T-helper 22 cell (primary cell): ENCODE measurements at regions not wholly inside any gene's neighbourhood (a gene's known extent, or its start where the extent isn't known, plus 50 kb on each side); places are given as distances from the start of the nearest gene placed in this dataset.
"Not testable (repeated sequence)": the region's sequence is repeated elsewhere in the genome, so short reads cannot be mapped to it uniquely, and the experiment has no call there.

Source experiments
- DNase-seq: peaks from one replicate; pipeline ENCODE4 v3.0.0-alpha.2; 2020; ENCODE audit warnings: low read depth

DNA sequence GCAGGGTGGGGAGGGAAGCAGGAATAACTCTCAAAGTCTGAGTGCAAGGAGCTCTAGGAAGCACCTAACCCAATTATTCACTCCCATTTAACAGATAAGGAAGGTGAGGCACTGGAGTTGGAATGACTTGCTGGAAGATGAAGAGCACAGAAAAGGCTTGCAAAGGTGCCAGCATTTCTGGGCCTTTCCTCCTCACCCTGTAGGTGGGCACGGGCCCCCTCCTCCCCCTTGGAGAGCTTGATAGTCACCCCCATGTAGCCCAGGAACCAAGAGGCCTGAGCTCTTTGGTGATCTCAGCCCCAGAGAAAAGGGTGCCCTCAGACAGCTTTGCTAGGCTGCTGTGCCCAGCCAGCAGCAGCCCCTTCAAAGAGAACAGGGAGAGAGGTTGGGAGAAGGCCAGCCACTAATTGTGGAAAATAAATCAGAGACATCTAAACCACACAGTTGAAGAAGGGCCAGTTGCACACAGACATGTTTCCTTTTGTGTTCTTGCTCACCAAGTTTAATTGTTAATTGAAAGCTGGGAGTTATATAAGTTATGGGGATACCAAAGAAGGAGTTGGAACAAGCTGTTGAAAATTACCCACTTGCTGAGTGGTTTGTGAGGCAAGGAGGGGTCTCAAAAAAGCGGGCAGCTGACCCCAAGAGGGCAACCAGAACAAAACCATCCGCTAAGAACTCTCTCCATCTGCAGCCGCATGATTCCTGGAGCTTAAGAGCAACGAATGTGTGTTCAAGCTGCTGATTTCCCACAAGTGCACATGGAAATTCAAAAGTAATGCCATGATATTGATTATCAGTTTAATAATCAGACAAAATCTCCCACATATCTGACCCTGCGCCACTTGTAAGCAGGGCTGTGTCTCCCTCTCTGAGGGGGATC, 77.0 kb downstream of the MRPL14 start:
- no peak for DNase-seq

DNA sequence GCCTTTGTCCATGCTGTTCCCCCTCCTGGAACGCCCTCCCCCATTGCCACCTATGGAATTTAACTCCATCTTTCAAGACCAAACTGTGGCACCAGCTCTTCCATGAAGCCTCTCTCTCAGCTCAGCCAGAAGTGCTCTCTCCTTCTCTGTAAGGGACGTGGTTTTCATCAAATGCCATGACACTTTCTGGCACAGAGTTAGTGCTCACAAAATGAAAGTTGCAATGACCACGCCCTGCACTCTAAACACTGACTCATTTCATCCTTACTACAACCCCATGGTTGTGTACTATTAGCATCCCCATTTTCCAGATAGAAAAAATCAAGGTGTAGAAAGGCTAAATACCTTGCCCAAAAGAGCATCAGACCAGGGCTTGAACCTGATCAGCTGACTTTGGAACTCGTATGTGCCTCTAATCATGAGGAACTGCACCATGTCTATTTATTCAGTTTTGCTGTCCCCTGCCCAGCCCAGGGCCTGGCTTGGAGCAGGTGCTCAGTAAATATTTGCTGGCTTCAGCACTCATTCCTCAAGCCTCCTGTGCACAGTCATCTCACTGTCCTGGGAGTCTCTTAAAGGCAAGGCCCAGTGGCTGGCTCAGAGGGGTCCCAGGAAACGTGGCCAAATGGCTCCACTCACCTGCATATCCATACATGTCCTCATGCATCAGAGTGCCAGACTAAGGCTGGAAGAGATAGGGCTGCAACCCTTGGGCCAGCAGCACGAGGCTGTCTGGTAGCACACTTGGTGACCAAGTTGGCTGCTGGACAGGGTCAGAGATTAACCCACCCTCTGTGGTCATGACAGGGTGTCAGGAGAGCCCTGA, 77.9 kb downstream of the MRPL14 start:
- no peak for DNase-seq

DNA sequence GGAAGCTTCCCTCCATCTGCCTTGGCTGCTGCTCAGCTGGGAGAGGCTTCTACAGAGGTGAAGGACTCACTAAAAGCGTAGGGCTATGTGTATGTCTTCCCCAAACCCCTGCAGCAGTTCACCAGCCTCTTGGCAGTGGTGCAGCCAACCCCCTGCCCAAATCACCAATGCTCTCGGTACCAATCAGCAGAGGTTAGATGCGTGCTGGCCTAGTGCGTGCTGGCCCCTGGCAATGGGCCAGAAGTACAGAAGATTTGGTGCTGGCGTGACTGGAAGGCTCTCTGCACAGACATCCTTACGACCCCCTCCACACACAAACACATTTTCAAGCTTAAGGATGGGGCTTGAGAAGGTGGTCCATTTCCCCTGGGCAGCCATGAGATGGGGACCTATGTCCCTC, 79.0 kb downstream of the MRPL14 start:
- no peak for DNase-seq

GRCh38 chr6:44047801-44048200, 79.5 kb downstream of the MRPL14 start:
- no peak for DNase-seq

DNA sequence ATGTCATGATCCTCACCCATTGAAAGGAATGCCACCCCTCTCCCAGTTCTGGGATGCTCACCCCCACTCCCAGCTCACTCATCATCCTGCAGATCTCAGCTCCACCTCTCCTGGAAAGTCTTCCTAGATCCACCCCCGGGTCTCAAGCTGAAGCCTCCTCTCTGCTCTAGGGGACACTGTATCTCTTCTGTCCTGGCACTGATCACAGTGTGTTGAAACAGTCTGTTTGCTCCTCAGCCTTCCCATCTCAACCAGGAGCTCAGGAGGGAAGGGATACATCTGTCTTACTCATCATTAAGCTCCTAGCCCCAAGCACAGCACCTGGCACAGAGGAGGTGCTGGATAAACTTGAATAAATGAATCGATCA, 80.1 kb downstream of the MRPL14 start:
- no peak for DNase-seq

GRCh38 chr6:44046516-44047178, 80.6 kb downstream of the MRPL14 start:
- DNase-seq = no peak

DNA sequence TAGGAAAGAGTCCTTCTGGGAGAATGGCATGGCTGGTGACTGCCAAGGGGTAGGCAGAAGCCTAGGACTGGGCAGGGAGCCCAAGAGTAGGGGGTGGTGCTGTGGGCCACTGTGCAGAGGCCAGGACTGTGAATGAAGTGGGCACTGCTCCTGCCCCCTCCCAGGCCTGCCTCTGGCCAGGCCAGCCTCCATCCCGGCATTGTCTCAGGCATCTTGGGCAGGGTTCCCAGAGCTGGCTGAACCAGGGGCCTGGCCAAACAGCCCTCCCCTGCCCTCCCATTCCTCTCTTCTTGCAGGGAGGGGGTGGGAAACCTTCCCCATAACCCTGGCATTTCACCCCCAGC, 81.6 kb downstream of the MRPL14 start:
- DNase-seq = no peak

- no peak for DNase-seq
These were observed 82.1 kb downstream of the MRPL14 start for GRCh38 chr6:44044940-44045671.

GRCh38 chr6:44044154-44044539, 83.1 kb downstream of the MRPL14 start:
- no peak for DNase-seq

- DNase-seq = no peak
These were observed 83.6 kb downstream of the MRPL14 start for GRCh38 chr6:44043479-44044153.

- no peak for DNase-seq
These were observed 84.2 kb downstream of the MRPL14 start for GRCh38 chr6:44042989-44043478.

- no peak for DNase-seq
These were observed 84.8 kb downstream of the MRPL14 start for GRCh38 chr6:44042261-44042988.

DNA sequence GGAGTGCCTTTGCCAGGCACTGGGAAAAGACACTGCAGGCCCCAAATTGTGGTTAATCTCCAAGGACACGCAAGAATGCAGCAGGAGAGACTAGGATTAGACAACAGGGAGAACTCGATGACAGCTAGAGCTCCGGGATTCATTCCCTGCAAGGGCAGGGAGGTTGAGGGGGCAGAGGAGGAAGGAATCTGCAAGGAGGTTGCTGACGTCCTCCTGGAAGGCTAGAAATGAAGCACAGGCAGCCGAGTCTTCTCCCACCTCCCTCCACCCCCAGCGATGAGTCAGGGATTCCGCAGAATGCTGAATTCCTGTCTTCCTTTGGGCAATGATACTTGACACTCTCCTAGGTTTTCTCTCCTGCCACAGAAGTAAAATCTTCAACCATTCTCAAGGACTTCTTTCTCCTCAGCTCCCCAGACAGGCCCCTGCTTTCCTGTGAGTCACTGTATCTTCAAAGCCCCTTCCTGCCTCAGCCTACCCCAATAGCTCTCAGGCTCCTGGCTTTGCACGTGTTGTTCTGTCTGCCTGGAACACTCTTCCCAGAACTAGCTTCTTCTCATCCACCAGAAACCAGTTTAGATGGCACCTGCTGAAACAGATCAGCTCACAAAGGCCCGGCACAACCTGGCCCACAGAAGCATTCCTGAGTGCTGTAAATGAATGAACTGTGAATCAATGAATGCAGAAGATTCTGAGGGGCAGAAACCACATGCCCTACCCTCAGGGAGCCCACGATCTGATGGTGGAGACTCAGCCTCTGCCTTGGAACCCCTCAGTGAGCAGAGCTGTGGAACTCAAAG, 85.6 kb downstream of the MRPL14 start:
- DNase-seq = no peak

DNA sequence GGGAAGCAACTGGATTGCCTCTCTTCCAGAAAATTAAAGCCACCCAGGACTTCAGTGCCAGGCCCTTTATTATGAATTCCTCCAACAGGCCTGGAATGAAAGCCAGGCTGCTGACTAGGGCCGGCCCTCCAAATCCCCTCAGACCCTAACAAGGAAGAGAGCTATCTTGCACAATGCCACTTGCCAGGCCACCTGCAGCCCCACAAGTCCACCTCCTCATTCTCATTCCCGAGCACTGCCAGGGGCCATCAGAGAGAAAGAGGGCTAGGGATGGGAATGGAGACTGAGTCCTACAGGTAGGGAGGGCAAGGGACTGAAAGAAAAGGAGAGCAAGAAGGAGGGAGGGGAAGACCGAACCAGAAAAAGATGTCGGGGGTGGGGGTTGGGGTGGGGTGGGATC, 86.5 kb downstream of the MRPL14 start:
- no peak for DNase-seq

DNA sequence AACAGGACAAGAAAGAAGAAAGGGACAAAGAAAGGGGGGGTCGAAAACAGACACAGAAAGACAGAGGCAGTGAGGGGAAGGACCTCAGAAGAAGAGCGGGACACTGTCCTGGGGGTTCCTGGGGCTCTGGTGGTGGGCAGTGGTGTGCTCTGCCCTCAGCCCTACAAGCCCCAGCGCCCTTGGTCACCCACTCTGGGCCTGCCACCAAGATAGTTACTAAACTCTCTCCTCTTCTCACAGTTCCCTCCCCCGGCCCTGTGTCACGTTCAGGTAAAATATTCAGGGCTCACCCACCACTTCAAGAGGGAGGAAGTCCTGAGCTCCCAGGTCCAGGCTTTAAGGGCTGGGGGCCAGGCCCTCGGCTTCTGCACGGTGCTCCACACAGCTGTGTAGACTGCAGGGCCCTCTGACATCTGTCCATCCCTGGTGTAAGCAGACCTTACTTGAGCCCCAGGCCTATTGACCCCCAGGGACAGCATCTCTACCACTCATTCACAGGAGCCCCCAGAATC, 87.4 kb downstream of the MRPL14 start:
- no peak for DNase-seq

DNA sequence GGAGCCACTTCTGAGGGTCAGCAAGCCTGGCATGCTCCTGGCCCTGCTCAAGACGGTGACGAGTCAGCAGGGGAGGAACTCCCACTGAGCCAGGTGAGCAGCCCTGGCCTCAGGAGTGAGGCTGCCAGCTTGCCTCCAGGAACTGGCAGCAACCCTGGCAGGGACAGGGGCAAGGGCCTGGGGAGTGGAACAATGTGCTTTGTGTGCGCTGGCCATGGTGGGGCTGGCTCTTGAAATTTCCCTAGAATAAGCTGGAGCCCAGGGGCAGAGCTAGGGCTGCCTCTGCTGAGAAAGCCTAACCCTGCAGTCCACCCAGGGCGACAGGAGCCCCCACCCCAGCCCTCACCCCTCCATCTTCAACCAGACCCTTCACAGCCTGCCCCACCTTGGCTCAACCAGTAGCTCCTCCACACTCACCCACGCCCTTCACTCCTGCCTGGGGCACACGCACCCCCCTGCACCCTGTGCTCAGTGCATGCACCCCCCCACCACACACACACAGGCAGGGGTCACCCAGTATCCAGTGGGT, 88.0 kb downstream of the MRPL14 start:
- DNase-seq = no peak

DNA sequence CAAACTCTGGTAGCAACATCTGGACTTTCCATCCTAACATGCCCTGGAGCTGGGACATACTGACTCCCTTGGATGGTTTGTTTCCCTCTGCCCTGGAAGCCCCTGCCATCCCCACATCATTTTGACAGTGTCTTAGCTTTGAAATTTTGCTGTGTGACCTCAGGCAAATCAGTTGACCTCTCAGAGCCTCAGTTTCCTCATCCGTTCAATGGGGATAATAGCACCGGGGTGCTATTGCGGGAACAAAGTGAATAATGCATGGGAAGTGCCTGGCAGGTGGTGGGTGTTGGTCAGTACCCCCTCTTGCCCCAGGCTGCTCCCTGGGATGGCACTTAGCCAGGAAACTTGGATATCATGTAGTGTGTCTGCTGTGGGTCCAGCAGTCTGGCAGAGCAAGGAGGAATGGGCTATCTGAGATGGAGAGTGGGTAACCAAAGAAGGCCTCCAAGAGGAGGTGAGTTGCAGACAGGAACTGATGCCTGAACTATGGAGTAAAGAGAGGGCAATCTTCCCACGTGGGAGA, 88.6 kb downstream of the MRPL14 start:
- DNase-seq = no peak

DNA sequence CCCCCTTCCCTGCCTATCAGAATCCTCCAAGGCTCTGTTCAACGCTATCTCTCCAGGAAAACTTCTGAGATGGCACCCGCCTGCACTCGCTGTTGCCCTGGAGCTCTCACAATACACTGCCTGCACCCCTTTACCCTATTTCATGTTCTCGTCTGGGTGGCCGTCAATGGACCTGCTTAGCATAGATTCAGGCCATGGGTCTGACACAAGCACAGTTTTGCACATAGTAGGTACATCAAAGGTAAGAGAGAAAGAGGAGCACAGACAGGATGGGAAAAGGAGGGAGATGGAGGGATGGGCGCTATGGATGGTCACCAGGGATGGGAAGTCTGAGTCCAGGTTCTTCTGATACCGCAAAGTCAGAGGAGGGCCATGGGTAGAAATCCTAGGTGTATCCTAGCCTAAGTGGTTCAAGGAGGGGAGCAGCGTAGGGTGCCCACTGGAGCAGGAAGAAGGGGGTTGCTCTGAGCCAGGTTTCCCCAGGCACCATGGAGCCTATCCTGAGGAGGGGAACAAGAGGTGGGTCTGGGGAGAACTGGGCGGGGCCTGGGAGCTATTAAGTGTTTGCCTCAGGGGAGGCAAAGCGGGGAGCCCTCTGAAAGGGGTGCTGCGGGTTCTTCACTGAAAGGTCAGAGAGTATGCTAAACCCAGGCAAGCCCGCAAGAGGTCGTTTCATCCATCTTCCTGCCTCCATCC, 89.3 kb downstream of the MRPL14 start:
- no peak for DNase-seq

- not testable (repeated sequence) for DNase-seq
These were observed 90.0 kb downstream of the MRPL14 start for GRCh38 chr6:44037276-44037675.
